HUES48 (cell line): ENCODE measurements at regions not wholly inside any gene's neighbourhood (a gene's known extent, or its start where the extent isn't known, plus 50 kb on each side); places are given as distances from the start of the nearest gene placed in this dataset.
"Not testable (repeated sequence)": the region's sequence is repeated elsewhere in the genome, so short reads cannot be mapped to it uniquely, and the experiment has no call there.

ENCODE experiments used
- H3K27ac ChIP-seq: one replicate; pipeline ENCODE4 v1.7.0; 2013; ENCODE audit warnings: low read depth, low read length, inconsistent platforms
- H3K27me3 ChIP-seq: 2 replicates; pipeline ENCODE4 v1.6.1; 2013; ENCODE audit warnings: mild to moderate bottlenecking, low read length; ENCODE audit not compliant: control insufficient read depth, insufficient read depth
- H3K36me3 ChIP-seq: 2 replicates; pipeline ENCODE4 v1.6.1; 2013; ENCODE audit warnings: low read length; ENCODE audit not compliant: control insufficient read depth, insufficient read depth
- H3K4me1 ChIP-seq: 2 replicates; pipeline ENCODE4 v1.6.1; 2013; ENCODE audit warnings: mild to moderate bottlenecking, low read length; ENCODE audit not compliant: control insufficient read depth, insufficient read depth
- H3K4me3 ChIP-seq: 2 replicates; pipeline ENCODE4 v1.5.1; 2013; ENCODE audit warnings: mild to moderate bottlenecking, low read depth, low read length
- H3K9ac ChIP-seq: 2 replicates; pipeline ENCODE4 v1.6.1; 2013; ENCODE audit warnings: mild to moderate bottlenecking, low read depth, low read length, moderate library complexity
- H3K9me3 ChIP-seq: 2 replicates; pipeline ENCODE4 v1.6.1; 2013; ENCODE audit warnings: low read length; ENCODE audit not compliant: control insufficient read depth, insufficient read depth

DNA sequence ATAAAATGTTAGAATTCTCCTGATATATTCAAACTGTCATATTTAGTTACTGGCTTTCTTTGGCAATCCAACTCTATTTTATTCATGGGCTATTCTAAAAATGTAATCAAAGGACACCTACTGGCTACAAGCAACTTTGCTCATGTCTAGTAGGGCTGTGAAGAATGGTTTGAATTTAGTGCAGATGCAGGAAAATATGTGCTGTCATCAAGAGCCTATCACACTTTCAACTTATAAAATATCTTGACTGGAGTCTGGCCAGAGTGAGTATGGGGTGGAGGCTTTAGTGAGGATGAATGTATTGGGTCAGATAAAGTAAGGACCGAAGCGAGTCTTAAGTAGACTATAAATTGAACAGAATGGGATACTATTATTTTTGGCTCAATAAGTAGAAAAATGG, 343.4 kb upstream of the SPRED2 start:
- Histone ChIP-seq H3K9me3 (no peaks in the 10 kb centered on the region), H3K4me1 (no peaks in the 10 kb centered on the region), H3K4me3 (no peak overlapping the region), H3K36me3 (no peaks in the 10 kb centered on the region), H3K27me3 (no peaks in the 10 kb centered on the region), H3K27ac (no peak overlapping the region), H3K9ac (no peak overlapping the region)

DNA sequence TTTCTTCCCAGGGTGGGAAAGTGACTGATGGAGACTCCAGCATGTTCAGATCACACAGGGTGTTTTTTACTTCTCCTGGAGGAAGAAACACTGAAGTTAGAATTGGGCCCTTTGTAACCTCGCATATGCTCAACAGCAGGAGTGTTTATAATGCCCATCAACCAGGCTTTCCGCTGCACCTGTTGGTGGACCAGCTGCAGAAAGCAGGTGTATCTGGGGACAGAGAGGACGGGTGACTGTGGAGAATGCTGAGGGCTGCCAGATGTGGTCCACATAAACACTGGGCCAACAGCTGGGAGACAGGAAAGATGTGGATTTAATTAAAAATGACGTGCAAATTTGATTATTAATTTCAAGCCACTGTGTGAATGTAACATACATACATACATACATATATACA, 335.5 kb upstream of the SPRED2 start:
- Histone ChIP-seq H3K4me3 (no peak overlapping the region), H3K27me3 (no peaks in the 10 kb centered on the region), H3K36me3 (no peaks in the 10 kb centered on the region), H3K27ac (no peak overlapping the region), H3K9me3 (no peaks in the 10 kb centered on the region), H3K9ac (no peak overlapping the region), H3K4me1 (no peaks in the 10 kb centered on the region)

DNA sequence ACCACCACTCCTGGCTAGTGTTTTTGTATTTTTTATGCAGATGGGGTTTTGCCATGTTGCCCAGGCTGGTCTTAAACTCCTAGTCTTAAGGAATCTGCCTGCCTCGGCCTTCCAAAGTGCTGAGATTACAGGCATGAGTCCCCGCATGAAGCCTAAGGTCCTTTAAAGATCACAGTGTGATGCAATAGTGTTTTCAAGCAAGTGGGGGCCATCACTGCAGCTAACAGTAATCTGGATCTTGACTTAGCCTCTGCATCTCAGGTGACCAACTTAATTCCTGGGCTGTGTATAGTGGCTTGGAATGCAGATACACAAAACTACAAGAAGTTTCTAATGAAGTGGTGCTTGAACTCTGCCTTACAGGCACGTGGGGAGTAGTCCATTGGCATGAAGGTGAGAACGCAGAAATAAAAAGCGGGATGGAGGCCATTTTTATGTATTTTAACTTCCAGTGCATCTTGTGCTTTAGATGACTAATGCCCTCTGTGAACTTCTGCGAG, 334.4 kb upstream of the SPRED2 start:
- H3K4me1 ChIP-seq, result no peaks in the 10 kb centered on the region
- H3K9me3 ChIP-seq, result no peaks in the 10 kb centered on the region
- no peaks in the 10 kb centered on the region for H3K27me3 ChIP-seq

DNA sequence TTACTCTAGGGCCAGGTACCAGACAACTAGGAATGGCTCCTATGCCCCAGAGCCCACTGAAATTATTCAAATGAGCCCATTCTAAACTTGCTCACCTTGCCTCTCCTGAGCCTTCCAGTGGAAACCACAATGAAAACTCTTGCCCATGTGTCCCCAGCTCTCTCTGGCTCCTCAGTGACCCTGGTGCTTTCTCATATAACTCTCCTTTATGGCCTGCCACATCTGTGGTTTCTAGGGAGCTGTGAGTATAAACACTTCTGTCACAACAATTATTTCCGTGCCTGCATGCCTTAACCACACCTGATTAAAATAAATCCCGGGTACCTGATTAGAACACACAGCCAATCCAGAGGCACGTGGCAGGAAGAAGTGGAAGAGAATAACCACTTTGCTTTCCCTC, 333.0 kb upstream of the SPRED2 start:
- H3K9ac ChIP-seq, result no peak overlapping the region
- H3K27me3 ChIP-seq, result no peaks in the 10 kb centered on the region
- H3K4me1 ChIP-seq, result no peaks in the 10 kb centered on the region
- no peaks in the 10 kb centered on the region for H3K9me3 ChIP-seq
- H3K4me3 ChIP-seq, result no peak overlapping the region
- no peaks in the 10 kb centered on the region for H3K36me3 ChIP-seq
- no peak overlapping the region for H3K27ac ChIP-seq

More for the DNA sequence above, 334.4 kb upstream of the SPRED2 start:
- no peak overlapping the region for H3K27ac ChIP-seq
- no peak overlapping the region for H3K9ac ChIP-seq
- no peak overlapping the region for H3K4me3 ChIP-seq
- H3K36me3 ChIP-seq, result no peaks in the 10 kb centered on the region

DNA sequence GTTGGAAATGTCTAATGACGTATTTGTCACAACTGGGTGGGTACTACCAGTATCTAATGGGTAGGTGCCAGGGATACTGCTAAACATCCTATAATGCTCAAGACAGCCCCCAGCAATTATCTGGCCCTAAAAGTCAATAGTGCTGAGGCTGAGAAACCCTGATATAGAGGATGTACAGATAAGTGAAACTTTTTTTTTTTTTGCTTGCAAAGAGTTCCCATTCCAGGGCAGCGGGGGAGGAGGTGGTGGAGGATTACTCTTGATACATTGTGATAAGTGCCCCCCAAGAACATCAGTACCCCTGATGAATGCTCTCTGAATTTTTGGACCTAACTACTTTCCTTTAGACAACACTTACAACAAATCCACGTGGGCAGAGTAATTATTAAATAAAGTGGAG, 329.7 kb upstream of the SPRED2 start:
- Histone ChIP-seq H3K9ac (no peak overlapping the region), H3K27me3 (no peaks in the 10 kb centered on the region), H3K27ac (no peak overlapping the region)

DNA sequence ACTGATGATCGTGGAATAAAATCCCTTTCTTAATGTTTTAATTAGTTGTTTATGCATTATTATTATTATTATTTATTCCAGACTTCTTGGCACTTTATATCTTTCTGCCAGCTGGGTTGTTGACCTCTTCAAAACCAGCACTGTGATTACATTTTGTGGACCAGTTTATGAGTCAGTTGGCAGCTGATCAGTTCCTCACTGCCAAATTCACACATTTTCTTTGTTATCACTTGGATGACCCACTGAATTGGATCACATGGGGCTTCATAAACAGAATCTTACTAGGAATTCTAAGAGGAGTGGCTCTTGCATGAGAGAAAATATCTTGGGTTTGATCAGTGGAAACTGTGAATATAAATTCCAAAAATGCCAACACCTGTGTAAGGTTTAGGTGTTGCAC, 321.8 kb upstream of the SPRED2 start:
- no peaks in the 10 kb centered on the region; the same call in 1 of the 2 replicates for H3K9me3 ChIP-seq
- no peak overlapping the region for H3K4me3 ChIP-seq
- H3K27ac ChIP-seq, result no peak overlapping the region
- H3K4me1 ChIP-seq, result no peaks in the 10 kb centered on the region
- H3K36me3 ChIP-seq, result no peaks in the 10 kb centered on the region
- no peaks in the 10 kb centered on the region for H3K27me3 ChIP-seq
- no peak overlapping the region for H3K9ac ChIP-seq

More for the DNA sequence above, 329.7 kb upstream of the SPRED2 start:
- Histone ChIP-seq H3K36me3 (no peaks in the 10 kb centered on the region), H3K9me3 (no peaks in the 10 kb centered on the region; the same call in 1 of the 2 replicates), H3K4me1 (no peaks in the 10 kb centered on the region), H3K4me3 (no peak overlapping the region)

DNA sequence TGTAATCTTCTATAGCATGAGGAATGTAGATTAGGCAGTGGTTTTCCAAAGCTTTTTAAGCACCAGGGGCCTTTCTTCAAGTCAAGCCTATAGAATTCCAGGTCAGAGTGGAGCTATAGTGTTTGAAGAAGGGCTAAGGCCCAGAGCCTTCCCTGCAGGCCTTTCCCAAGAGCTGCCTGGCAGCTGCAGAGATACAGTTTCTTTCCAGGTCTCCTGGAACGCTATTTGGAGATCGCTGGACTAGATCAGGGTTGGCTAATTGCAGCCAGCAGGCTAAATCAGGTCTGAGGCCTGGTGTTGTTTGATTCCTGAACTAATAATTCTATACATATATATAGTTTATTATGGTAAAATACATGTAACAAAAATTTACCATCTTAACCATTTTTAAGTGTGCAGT, 319.0 kb upstream of the SPRED2 start:
- Histone ChIP-seq H3K4me3 (no peak overlapping the region), H3K4me1 (no peaks in the 10 kb centered on the region), H3K9me3 (no peaks in the 10 kb centered on the region), H3K27ac (no peak overlapping the region), H3K27me3 (no peaks in the 10 kb centered on the region), H3K9ac (no peak overlapping the region), H3K36me3 (no peaks in the 10 kb centered on the region)

DNA sequence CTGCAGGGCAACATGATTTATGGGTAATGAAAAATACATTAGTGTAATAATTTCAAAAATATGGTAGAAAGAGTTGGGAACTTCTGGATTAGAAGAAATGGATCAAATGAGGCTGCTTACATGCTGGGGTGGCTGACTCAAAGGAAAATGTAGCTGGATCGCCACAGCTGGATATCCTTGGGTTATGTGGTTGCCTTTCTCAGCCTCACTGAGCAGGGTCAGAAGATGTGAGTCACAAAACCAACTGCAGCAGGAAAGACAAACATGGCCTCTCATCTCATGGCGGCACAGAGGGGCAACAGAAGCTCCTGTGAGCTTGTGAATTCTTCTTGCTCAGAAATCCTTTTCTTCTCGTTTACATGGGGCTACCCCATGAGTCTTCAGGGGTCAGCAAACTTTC, 317.1 kb upstream of the SPRED2 start:
- no peaks in the 10 kb centered on the region for H3K4me1 ChIP-seq
- H3K27me3 ChIP-seq, result no peaks in the 10 kb centered on the region
- no peaks in the 10 kb centered on the region for H3K36me3 ChIP-seq
- no peak overlapping the region for H3K27ac ChIP-seq
- no peak overlapping the region for H3K9ac ChIP-seq
- H3K4me3 ChIP-seq, result no peak overlapping the region
- H3K9me3 ChIP-seq, result no peaks in the 10 kb centered on the region

DNA sequence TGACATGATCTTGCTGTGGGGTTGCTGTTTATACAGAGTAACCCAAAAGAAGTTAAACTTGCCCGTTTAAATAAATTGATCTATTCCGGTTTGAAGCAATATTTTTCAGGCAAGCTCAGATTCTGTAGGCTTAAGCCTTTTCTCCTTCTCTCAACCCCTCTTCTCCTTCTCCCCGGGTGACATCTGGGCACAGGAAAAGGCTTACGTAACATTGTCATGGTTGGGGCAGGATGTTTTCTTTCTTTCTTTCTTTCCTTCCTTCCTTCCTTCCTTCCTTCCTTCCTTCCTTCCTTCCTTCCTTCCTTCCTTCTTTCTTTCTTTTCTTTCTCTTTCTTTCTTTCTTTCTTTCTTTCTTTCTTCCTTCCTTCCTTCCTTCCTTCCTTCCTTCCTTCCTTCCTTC, 315.5 kb upstream of the SPRED2 start:
- not testable (repeated sequence) for H3K9me3 ChIP-seq, H3K27ac ChIP-seq, H3K4me3 ChIP-seq, H3K36me3 ChIP-seq, H3K9ac ChIP-seq, H3K27me3 ChIP-seq, H3K4me1 ChIP-seq

DNA sequence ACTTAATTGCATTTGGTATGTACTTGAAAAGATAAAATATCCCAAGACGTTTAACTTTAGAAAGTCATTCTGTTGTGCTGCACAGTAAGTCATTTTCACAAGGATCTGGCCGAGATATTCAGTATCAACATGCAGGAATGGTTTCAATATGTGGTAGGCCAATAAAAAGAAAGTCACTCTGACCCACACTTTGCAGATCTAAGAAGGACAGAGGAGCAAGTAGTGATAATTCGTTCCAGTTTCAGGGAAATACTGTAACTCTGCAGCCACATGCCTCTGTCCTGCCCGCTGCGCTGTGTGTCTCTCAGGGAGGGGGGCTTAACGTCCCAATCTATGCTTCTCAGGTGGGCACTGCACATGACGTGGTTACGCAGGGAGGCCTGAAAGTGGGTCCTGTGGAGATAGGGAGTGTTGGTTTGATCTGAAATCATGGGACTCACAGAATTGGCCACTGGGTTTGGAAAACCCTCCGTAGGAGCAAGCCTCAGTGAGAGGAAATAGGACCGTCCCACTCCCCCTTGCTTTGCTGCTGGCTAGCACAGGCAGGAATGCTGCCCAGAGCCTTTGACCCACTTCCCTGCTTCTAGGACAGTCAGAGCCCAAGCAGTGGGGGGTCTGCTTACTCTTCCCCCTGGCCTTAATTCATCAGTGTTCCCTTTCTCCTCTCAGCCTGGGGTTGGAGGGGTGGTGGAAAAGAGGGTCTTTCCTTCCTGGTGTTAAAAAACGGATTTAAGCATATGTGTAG, 314.7 kb upstream of the SPRED2 start:
- Histone ChIP-seq H3K36me3 (no peaks in the 10 kb centered on the region), H3K9me3 (no peaks in the 10 kb centered on the region), H3K9ac (no peak overlapping the region), H3K4me3 (no peak overlapping the region), H3K27me3 (no peaks in the 10 kb centered on the region), H3K27ac (no peak overlapping the region), H3K4me1 (no peaks in the 10 kb centered on the region)

DNA sequence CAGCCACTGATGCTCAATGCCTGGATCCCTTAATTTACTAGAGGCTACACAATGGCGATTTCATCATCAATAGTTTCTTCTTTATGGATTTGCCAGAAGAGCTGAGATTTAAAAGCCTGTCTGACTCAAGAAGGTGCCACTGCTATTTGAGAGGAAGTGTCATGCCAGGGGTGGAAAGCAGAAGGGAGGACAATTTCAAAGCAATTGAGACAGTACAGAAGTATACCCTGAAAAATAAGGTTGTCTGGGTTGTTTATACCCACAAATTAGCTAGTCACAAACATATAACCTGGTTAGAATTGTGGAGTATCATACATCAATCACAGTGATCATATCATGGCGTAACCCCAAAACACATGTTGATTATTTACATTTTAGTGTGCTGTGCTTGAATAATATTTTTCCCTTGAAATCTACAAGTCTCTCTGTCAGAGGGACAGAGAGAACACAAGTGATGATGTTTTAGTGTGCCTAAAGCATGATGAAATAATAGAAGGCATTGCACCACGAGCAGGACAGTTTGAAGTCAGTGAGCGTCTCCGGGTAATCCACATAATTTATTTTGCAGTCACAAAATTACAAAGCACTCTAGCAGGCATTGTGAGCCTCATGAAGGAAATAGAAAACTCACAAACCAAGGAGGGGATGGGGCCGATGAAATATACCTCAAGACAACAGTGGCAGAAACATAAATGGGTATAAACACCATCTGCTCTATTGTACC, 312.2 kb upstream of the SPRED2 start:
- no peak overlapping the region for H3K27ac ChIP-seq
- H3K4me1 ChIP-seq, result no peaks in the 10 kb centered on the region
- no peak overlapping the region for H3K9ac ChIP-seq
- no peaks in the 10 kb centered on the region for H3K9me3 ChIP-seq
- no peaks in the 10 kb centered on the region for H3K27me3 ChIP-seq
- no peak overlapping the region for H3K4me3 ChIP-seq
- no peaks in the 10 kb centered on the region for H3K36me3 ChIP-seq
